ENCODE measurements at regions not wholly inside any gene's neighbourhood (a gene's known extent, or its start where the extent isn't known, plus 50 kb on each side); places are given as distances from the start of the nearest gene placed in this dataset.
"Not testable (repeated sequence)": the region's sequence is repeated elsewhere in the genome, so short reads cannot be mapped to it uniquely, and the experiment has no call there.

- not testable (repeated sequence) for TF ChIP-seq YY1 (IDR thresholded peaks at IDR 0.05; ENCODE audit: insufficient read depth, insufficient read length); ZNF274 (IDR thresholded peaks at IDR 0.05; ENCODE audit: low read depth, low read length)
These were observed 139.8 kb downstream of the COX18 start for GRCh38 chr4:72929596-72930274.
